GM23338 (cell line): ENCODE measurements at regions not wholly inside any gene's neighbourhood (a gene's known extent, or its start where the extent isn't known, plus 50 kb on each side); places are given as distances from the start of the nearest gene placed in this dataset.

Source experiments
- CREB1 ChIP-seq: fragments of 250-450 bp; sonication (Bioruptor Pico); IDR thresholded peaks from 2 replicates; pipeline ENCODE4 v1.5.0; 2020; ENCODE audit warnings: low read depth, mild to moderate bottlenecking, moderate library complexity
- EZH2 ChIP-seq: fragments of 200-600 bp; sonication (generic); IDR thresholded peaks from one replicate; pipeline ENCODE4 v1.8.0; 2017; ENCODE audit warnings: antibody characterized with exemption, mild to moderate bottlenecking, low read depth; ENCODE audit not compliant: unreplicated experiment
- EZH2phosphoT487 ChIP-seq: fragments of 200-600 bp; sonication (generic); IDR thresholded peaks from one replicate; pipeline ENCODE4 v1.8.1; 2018; ENCODE audit warnings: antibody characterized with exemption; ENCODE audit not compliant: unreplicated experiment
- JUNB ChIP-seq: IDR thresholded peaks from one replicate; pipeline ENCODE4 v1.6.1; 2016; ENCODE audit warnings: antibody characterized with exemption; ENCODE audit not compliant: unreplicated experiment
- NANOG ChIP-seq: IDR thresholded peaks from 2 replicates; pipeline ENCODE4 v1.6.1; 2016; ENCODE audit warnings: antibody characterized with exemption, borderline replicate concordance
- POLR2AphosphoS5 ChIP-seq: IDR thresholded peaks from 2 replicates; pipeline ENCODE4 v1.6.1; 2016; ENCODE audit warnings: antibody characterized with exemption, low read depth
- STAT1 ChIP-seq: IDR thresholded peaks from one replicate; pipeline ENCODE4 v1.6.1; 2016; ENCODE audit warnings: antibody characterized with exemption; ENCODE audit not compliant: unreplicated experiment
- ZNF114 ChIP-seq: fragments of 250-450 bp; sonication (Bioruptor Pico); IDR thresholded peaks from 2 replicates; pipeline ENCODE4 v1.5.0; 2020; ENCODE audit warnings: mild to moderate bottlenecking, moderate library complexity
- ZNF331 ChIP-seq: fragments of 250-450 bp; sonication (Bioruptor Pico); IDR thresholded peaks from 2 replicates; pipeline ENCODE4 v1.5.0; 2020; ENCODE audit warnings: low read depth, mild to moderate bottlenecking, moderate library complexity
- TF ChIP-seq, protein P1 (sequence below), 2 experiments: fragments of 200-600 bp in 1 of 2; sonication (generic) in 1 of 2; conservative IDR thresholded peaks; 2 replicates each; pipeline versions ENCODE4 v1.5.1 to v1.6.1; 2016 to 2017; ENCODE audit warnings: antibody characterized with exemption in 2 of 2, low read depth in 2 of 2, mild to moderate bottlenecking in 2 of 2, moderate library complexity in 1 of 2
- TF ChIP-seq, protein P2 (sequence below): IDR thresholded peaks from one replicate; pipeline ENCODE4 v1.6.1; 2018; ENCODE audit warnings: antibody characterized with exemption; ENCODE audit not compliant: unreplicated experiment
- TF ChIP-seq, protein P3 (sequence below): IDR thresholded peaks from 2 replicates; pipeline ENCODE4 v1.6.1; 2016; ENCODE audit warnings: antibody characterized with exemption
- TF ChIP-seq, protein P4 (sequence below): fragments of 250-450 bp; sonication (Bioruptor Pico); IDR thresholded peaks from 2 replicates; pipeline ENCODE4 v1.5.0; 2020; ENCODE audit warnings: mild to moderate bottlenecking, moderate library complexity

DNA sequence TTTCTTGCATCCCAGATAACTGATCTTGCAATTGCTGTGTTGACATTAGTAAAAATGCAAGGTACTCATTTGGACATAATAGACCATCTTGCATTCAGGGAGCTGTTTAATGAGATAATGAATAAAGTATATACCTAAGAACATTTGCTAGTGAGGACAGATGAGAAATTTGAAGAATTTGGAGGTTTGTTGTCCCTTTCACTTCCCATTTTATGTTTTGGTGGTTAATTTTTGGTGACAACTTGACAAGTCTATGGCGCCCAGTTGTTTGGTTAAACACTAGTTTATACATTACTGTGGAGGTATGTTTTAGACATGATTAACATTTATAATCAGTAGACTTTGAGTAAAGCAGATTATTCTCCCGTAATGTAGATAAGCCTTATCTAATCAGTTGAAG, 300.2 kb upstream of the SYNCRIP start:
- TF ChIP-seq EZH2 (no peak), POLR2AphosphoS5 (no peak), CREB1 (CRISPR knock-in tag) (no peak), EZH2phosphoT487 (no peak), JUNB (no peak), ZNF114 (no peak), STAT1 (no peak), ZNF331 (no peak), NANOG (no peak)
- TF ChIP-seq, protein P1, sequence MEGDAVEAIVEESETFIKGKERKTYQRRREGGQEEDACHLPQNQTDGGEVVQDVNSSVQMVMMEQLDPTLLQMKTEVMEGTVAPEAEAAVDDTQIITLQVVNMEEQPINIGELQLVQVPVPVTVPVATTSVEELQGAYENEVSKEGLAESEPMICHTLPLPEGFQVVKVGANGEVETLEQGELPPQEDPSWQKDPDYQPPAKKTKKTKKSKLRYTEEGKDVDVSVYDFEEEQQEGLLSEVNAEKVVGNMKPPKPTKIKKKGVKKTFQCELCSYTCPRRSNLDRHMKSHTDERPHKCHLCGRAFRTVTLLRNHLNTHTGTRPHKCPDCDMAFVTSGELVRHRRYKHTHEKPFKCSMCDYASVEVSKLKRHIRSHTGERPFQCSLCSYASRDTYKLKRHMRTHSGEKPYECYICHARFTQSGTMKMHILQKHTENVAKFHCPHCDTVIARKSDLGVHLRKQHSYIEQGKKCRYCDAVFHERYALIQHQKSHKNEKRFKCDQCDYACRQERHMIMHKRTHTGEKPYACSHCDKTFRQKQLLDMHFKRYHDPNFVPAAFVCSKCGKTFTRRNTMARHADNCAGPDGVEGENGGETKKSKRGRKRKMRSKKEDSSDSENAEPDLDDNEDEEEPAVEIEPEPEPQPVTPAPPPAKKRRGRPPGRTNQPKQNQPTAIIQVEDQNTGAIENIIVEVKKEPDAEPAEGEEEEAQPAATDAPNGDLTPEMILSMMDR (conservative IDR thresholded peaks at IDR 0.05; ENCODE audit: low read depth in 2 of 2), result no peak
- TF ChIP-seq, protein P2, sequence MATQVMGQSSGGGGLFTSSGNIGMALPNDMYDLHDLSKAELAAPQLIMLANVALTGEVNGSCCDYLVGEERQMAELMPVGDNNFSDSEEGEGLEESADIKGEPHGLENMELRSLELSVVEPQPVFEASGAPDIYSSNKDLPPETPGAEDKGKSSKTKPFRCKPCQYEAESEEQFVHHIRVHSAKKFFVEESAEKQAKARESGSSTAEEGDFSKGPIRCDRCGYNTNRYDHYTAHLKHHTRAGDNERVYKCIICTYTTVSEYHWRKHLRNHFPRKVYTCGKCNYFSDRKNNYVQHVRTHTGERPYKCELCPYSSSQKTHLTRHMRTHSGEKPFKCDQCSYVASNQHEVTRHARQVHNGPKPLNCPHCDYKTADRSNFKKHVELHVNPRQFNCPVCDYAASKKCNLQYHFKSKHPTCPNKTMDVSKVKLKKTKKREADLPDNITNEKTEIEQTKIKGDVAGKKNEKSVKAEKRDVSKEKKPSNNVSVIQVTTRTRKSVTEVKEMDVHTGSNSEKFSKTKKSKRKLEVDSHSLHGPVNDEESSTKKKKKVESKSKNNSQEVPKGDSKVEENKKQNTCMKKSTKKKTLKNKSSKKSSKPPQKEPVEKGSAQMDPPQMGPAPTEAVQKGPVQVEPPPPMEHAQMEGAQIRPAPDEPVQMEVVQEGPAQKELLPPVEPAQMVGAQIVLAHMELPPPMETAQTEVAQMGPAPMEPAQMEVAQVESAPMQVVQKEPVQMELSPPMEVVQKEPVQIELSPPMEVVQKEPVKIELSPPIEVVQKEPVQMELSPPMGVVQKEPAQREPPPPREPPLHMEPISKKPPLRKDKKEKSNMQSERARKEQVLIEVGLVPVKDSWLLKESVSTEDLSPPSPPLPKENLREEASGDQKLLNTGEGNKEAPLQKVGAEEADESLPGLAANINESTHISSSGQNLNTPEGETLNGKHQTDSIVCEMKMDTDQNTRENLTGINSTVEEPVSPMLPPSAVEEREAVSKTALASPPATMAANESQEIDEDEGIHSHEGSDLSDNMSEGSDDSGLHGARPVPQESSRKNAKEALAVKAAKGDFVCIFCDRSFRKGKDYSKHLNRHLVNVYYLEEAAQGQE, result no peak
- TF ChIP-seq, protein P3, sequence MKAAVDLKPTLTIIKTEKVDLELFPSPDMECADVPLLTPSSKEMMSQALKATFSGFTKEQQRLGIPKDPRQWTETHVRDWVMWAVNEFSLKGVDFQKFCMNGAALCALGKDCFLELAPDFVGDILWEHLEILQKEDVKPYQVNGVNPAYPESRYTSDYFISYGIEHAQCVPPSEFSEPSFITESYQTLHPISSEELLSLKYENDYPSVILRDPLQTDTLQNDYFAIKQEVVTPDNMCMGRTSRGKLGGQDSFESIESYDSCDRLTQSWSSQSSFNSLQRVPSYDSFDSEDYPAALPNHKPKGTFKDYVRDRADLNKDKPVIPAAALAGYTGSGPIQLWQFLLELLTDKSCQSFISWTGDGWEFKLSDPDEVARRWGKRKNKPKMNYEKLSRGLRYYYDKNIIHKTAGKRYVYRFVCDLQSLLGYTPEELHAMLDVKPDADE, result no peak
- TF ChIP-seq, protein P4, sequence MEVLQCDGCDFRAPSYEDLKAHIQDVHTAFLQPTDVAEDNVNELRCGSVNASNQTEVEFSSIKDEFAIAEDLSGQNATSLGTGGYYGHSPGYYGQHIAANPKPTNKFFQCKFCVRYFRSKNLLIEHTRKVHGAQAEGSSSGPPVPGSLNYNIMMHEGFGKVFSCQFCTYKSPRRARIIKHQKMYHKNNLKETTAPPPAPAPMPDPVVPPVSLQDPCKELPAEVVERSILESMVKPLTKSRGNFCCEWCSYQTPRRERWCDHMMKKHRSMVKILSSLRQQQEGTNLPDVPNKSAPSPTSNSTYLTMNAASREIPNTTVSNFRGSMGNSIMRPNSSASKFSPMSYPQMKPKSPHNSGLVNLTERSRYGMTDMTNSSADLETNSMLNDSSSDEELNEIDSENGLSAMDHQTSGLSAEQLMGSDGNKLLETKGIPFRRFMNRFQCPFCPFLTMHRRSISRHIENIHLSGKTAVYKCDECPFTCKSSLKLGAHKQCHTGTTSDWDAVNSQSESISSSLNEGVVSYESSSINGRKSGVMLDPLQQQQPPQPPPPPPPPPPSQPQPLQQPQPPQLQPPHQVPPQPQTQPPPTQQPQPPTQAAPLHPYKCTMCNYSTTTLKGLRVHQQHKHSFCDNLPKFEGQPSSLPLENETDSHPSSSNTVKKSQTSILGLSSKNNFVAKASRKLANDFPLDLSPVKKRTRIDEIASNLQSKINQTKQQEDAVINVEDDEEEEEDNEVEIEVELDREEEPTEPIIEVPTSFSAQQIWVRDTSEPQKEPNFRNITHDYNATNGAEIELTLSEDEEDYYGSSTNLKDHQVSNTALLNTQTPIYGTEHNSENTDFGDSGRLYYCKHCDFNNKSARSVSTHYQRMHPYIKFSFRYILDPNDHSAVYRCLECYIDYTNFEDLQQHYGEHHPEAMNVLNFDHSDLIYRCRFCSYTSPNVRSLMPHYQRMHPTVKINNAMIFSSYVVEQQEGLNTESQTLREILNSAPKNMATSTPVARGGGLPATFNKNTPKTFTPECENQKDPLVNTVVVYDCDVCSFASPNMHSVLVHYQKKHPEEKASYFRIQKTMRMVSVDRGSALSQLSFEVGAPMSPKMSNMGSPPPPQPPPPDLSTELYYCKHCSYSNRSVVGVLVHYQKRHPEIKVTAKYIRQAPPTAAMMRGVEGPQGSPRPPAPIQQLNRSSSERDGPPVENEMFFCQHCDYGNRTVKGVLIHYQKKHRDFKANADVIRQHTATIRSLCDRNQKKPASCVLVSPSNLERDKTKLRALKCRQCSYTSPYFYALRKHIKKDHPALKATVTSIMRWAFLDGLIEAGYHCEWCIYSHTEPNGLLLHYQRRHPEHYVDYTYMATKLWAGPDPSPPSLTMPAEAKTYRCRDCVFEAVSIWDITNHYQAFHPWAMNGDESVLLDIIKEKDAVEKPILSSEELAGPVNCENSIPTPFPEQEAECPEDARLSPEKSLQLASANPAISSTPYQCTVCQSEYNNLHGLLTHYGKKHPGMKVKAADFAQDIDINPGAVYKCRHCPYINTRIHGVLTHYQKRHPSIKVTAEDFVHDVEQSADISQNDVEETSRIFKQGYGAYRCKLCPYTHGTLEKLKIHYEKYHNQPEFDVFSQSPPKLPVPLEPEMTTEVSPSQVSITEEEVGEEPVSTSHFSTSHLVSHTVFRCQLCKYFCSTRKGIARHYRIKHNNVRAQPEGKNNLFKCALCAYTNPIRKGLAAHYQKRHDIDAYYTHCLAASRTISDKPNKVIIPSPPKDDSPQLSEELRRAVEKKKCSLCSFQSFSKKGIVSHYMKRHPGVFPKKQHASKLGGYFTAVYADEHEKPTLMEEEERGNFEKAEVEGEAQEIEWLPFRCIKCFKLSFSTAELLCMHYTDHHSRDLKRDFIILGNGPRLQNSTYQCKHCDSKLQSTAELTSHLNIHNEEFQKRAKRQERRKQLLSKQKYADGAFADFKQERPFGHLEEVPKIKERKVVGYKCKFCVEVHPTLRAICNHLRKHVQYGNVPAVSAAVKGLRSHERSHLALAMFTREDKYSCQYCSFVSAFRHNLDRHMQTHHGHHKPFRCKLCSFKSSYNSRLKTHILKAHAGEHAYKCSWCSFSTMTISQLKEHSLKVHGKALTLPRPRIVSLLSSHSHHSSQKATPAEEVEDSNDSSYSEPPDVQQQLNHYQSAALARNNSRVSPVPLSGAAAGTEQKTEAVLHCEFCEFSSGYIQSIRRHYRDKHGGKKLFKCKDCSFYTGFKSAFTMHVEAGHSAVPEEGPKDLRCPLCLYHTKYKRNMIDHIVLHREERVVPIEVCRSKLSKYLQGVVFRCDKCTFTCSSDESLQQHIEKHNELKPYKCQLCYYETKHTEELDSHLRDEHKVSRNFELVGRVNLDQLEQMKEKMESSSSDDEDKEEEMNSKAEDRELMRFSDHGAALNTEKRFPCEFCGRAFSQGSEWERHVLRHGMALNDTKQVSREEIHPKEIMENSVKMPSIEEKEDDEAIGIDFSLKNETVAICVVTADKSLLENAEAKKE (CRISPR knock-in tag), result no peak
